ENCODE measurements at regions not wholly inside any gene's neighbourhood (a gene's known extent, or its start where the extent isn't known, plus 50 kb on each side); places are given as distances from the start of the nearest gene placed in this dataset.

GRCh38 chr5:73234204-73234555 is 61.2 kb downstream of the TMEM174 start:
- H3K4me1 ChIP-seq (ENCODE audit: insufficient read depth, low read length) = peaks cover 16% of the 10 kb centered on the region; the same call in 1 of the 2 replicates
- peak overlapping the region; percentile 59; the same call in 1 of the 2 replicates for H3K4me3 ChIP-seq (ENCODE audit: low read length)
- peaks cover 96% of the 10 kb centered on the region for H3K27me3 ChIP-seq (ENCODE audit: insufficient read depth, low read length)
- H3K9me3 ChIP-seq (ENCODE audit: insufficient read depth, low read depth, low read length) = peaks cover 6% of the 10 kb centered on the region; the same call in 1 of the 2 replicates
- H3K36me3 ChIP-seq (ENCODE audit: insufficient read depth, low read depth, low read length) = no peaks in the 10 kb centered on the region
- H3K9ac ChIP-seq (ENCODE audit: low read depth, low read length) = no peak overlapping the region
- H3K27ac ChIP-seq (ENCODE audit: low read length) = no peak overlapping the region

GRCh38 chr5:73233461-73234203 is 60.6 kb downstream of the TMEM174 start:
- H3K4me3 ChIP-seq (ENCODE audit: low read length) = peak overlapping the region; percentile 59; the same call in 1 of the 2 replicates
- H3K9me3 ChIP-seq (ENCODE audit: insufficient read depth, low read depth, low read length) = peaks cover 6% of the 10 kb centered on the region; the same call in 1 of the 2 replicates
- no peak overlapping the region for H3K9ac ChIP-seq (ENCODE audit: low read depth, low read length)
- H3K27me3 ChIP-seq (ENCODE audit: insufficient read depth, low read length) = peaks cover 96% of the 10 kb centered on the region
- H3K36me3 ChIP-seq (ENCODE audit: insufficient read depth, low read depth, low read length) = no peaks in the 10 kb centered on the region
- peaks cover 16% of the 10 kb centered on the region; the same call in 1 of the 2 replicates for H3K4me1 ChIP-seq (ENCODE audit: insufficient read depth, low read length)
- H3K27ac ChIP-seq (ENCODE audit: low read length) = no peak overlapping the region

- H3K36me3 ChIP-seq (ENCODE audit: insufficient read depth, low read depth, low read length) = no peaks in the 10 kb centered on the region
- no peak overlapping the region for H3K27ac ChIP-seq (ENCODE audit: low read length)
- H3K9ac ChIP-seq (ENCODE audit: low read depth, low read length) = no peak overlapping the region
- peaks cover 16% of the 10 kb centered on the region; the same call in 1 of the 2 replicates for H3K4me1 ChIP-seq (ENCODE audit: insufficient read depth, low read length)
- H3K27me3 ChIP-seq (ENCODE audit: insufficient read depth, low read length) = peaks cover 96% of the 10 kb centered on the region
- peak overlapping the region; percentile 59 for H3K4me3 ChIP-seq (ENCODE audit: low read length)
- H3K9me3 ChIP-seq (ENCODE audit: insufficient read depth, low read depth, low read length) = peaks cover 6% of the 10 kb centered on the region; the same call in 1 of the 2 replicates
Observed at GRCh38 chr5:73233053-73233460, 60.1 kb downstream of the TMEM174 start.

- Histone ChIP-seq H3K9me3 (ENCODE audit: insufficient read depth, low read depth, low read length) (peaks cover 6% of the 10 kb centered on the region; the same call in 1 of the 2 replicates), H3K4me1 (ENCODE audit: insufficient read depth, low read length) (peaks cover 16% of the 10 kb centered on the region; the same call in 1 of the 2 replicates), H3K36me3 (ENCODE audit: insufficient read depth, low read depth, low read length) (no peaks in the 10 kb centered on the region), H3K4me3 (ENCODE audit: low read length) (peak overlapping the region; percentile 59), H3K27ac (ENCODE audit: low read length) (no peak overlapping the region), H3K9ac (ENCODE audit: low read depth, low read length) (no peak overlapping the region), H3K27me3 (ENCODE audit: insufficient read depth, low read length) (peaks cover 99% of the 10 kb centered on the region)
Observed at GRCh38 chr5:73232266-73233041, 59.5 kb downstream of the TMEM174 start.

GRCh38 chr5:73231246-73231778 is 58.3 kb downstream of the TMEM174 start:
- Histone ChIP-seq H3K9ac (ENCODE audit: low read depth, low read length) (no peak overlapping the region), H3K27me3 (ENCODE audit: insufficient read depth, low read length) (peaks cover 99% of the 10 kb centered on the region), H3K9me3 (ENCODE audit: insufficient read depth, low read depth, low read length) (peaks cover 6% of the 10 kb centered on the region; the same call in 1 of the 2 replicates)

GRCh38 chr5:73230264-73231245 is 57.6 kb downstream of the TMEM174 start:
- Histone ChIP-seq H3K4me1 (ENCODE audit: insufficient read depth, low read length) (peaks cover 16% of the 10 kb centered on the region; the same call in 1 of the 2 replicates), H3K27ac (ENCODE audit: low read length) (no peak overlapping the region), H3K4me3 (ENCODE audit: low read length) (peak overlapping the region; percentile 55; the same call in 1 of the 2 replicates), H3K9ac (ENCODE audit: low read depth, low read length) (no peak overlapping the region), H3K27me3 (ENCODE audit: insufficient read depth, low read length) (peaks cover 99% of the 10 kb centered on the region), H3K36me3 (ENCODE audit: insufficient read depth, low read depth, low read length) (no peaks in the 10 kb centered on the region), H3K9me3 (ENCODE audit: insufficient read depth, low read depth, low read length) (peaks cover 6% of the 10 kb centered on the region; the same call in 1 of the 2 replicates)

More at GRCh38 chr5:73231246-73231778, 58.3 kb downstream of the TMEM174 start:
- no peak overlapping the region for H3K27ac ChIP-seq (ENCODE audit: low read length)
- no peaks in the 10 kb centered on the region for H3K36me3 ChIP-seq (ENCODE audit: insufficient read depth, low read depth, low read length)
- H3K4me3 ChIP-seq (ENCODE audit: low read length) = no peak overlapping the region
- peaks cover 16% of the 10 kb centered on the region; the same call in 1 of the 2 replicates for H3K4me1 ChIP-seq (ENCODE audit: insufficient read depth, low read length)

GRCh38 chr5:73229271-73229670 is 56.3 kb downstream of the TMEM174 start:
- no peaks in the 10 kb centered on the region for H3K36me3 ChIP-seq (ENCODE audit: insufficient read depth, low read depth, low read length)
- no peak overlapping the region for H3K4me3 ChIP-seq (ENCODE audit: low read length)
- no peak overlapping the region for H3K9ac ChIP-seq (ENCODE audit: low read depth, low read length)
- peaks cover 6% of the 10 kb centered on the region; the same call in 1 of the 2 replicates for H3K9me3 ChIP-seq (ENCODE audit: insufficient read depth, low read depth, low read length)
- H3K27ac ChIP-seq (ENCODE audit: low read length) = no peak overlapping the region
- peaks cover 99% of the 10 kb centered on the region for H3K27me3 ChIP-seq (ENCODE audit: insufficient read depth, low read length)
- peaks cover 12% of the 10 kb centered on the region; the same call in 1 of the 2 replicates for H3K4me1 ChIP-seq (ENCODE audit: insufficient read depth, low read length)

GRCh38 chr5:73228052-73228451 is 55.1 kb downstream of the TMEM174 start:
- Histone ChIP-seq H3K27me3 (ENCODE audit: insufficient read depth, low read length) (peaks cover 96% of the 10 kb centered on the region), H3K9me3 (ENCODE audit: insufficient read depth, low read depth, low read length) (peaks cover 6% of the 10 kb centered on the region; the same call in 1 of the 2 replicates), H3K27ac (ENCODE audit: low read length) (no peak overlapping the region), H3K4me3 (ENCODE audit: low read length) (no peak overlapping the region), H3K4me1 (ENCODE audit: insufficient read depth, low read length) (peaks cover 10% of the 10 kb centered on the region; the same call in 1 of the 2 replicates), H3K36me3 (ENCODE audit: insufficient read depth, low read depth, low read length) (no peaks in the 10 kb centered on the region), H3K9ac (ENCODE audit: low read depth, low read length) (no peak overlapping the region)

All from iPS-20b (cell line).